ENCODE measurements at regions not wholly inside any gene's neighbourhood (a gene's known extent, or its start where the extent isn't known, plus 50 kb on each side); places are given as distances from the start of the nearest gene placed in this dataset.

DNA sequence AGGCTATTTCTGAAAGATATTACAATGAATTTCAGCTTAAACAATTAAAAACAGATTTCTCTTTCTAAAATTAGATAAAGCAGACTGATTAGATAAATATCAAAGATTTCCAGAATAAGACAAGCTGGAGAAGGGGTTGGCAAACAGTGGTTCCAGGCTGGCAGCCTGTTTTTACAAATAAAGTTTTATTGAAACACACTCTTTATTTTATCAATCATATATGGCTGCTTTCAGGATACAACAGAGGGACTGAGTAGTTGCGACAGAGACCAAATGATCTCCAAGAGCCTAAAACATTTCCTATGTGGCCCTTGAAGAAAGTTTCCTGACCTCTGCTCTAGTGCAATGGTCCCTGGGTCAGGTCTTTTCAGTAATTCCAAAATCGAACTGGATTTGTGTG, 65.6 kb upstream of the IYD start:
- Histone ChIP-seq H4K5ac (ENCODE audit: insufficient read length, low read depth, low read length) (no peak overlapping the region), H2AK5ac (ENCODE audit: low read depth, low read length) (no peak overlapping the region), H3K9me3 (ENCODE audit: insufficient read depth in 2 of 2, low read depth in 1 of 2, low read length in 1 of 2) (no peaks in the 10 kb centered on the region), H3K79me2 (ENCODE audit: control insufficient read depth in 1 of 2, insufficient read depth in 2 of 2, low read length in 2 of 2) (no peaks in the 10 kb centered on the region), H3K18ac (ENCODE audit: extremely low read depth, low read length) (no peak overlapping the region), H3K4me2 (ENCODE audit: insufficient read depth in 1 of 2, low read depth in 2 of 2, low read length in 2 of 2) (no peak overlapping the region), H3K23me2 (ENCODE audit: low read depth, low read length) (no peaks in the 10 kb centered on the region), H3K36me3 (ENCODE audit: control insufficient read depth in 2 of 4, insufficient read depth in 4 of 4, low read length in 3 of 4) (no peaks in the 10 kb centered on the region), H2BK15ac (ENCODE audit: low read length) (no peak overlapping the region), H3K4ac (replicated peaks; ENCODE audit: insufficient read length, low read depth, low read length) (no peak overlapping the region), H3K14ac (ENCODE audit: insufficient read length) (no peak overlapping the region), H2BK12ac (ENCODE audit: low read depth, low read length) (no peak overlapping the region), H2BK120ac (replicated peaks; ENCODE audit: low read depth, low read length) (no peak overlapping the region), H4K20me1 (replicated peaks in 1 of 2; ENCODE audit: control insufficient read depth in 1 of 2, insufficient read depth in 2 of 2, low read length in 2 of 2) (no peaks in the 10 kb centered on the region), H3K79me1 (ENCODE audit: low read depth, low read length) (no peaks in the 10 kb centered on the region), H3K27ac (ENCODE audit: low read depth, low read length) (no peak overlapping the region), H3K4me3 (ENCODE audit: extremely low read depth in 1 of 4, insufficient read depth in 2 of 4, low read depth in 3 of 4, low read length in 4 of 4) (no peak overlapping the region), H4K8ac (ENCODE audit: extremely low read depth, insufficient read depth, low read length) (no peak overlapping the region), H3K23ac (ENCODE audit: insufficient read length) (no peak overlapping the region), H2AFZ (ENCODE audit: low read length) (no peak overlapping the region), H4K91ac (replicated peaks; ENCODE audit: insufficient read length, low read length) (no peak overlapping the region), H3K56ac (replicated peaks; ENCODE audit: insufficient read length, low read depth, low read length) (no peak overlapping the region), H2BK20ac (ENCODE audit: low read length) (no peak overlapping the region), H3K27me3 (replicated peaks in 1 of 4; ENCODE audit: control insufficient read depth in 3 of 4, extremely low read depth in 1 of 4, insufficient read depth in 3 of 4, low read length in 3 of 4) (no peaks in the 10 kb centered on the region; a peak in 1 of 7 replicates), H3K4me1 (replicated peaks in 1 of 4; ENCODE audit: control insufficient read depth in 3 of 4, insufficient read depth in 4 of 4, low read length in 3 of 4) (no peaks in the 10 kb centered on the region), H3K9ac (replicated peaks in 1 of 4; ENCODE audit: extremely low read depth in 1 of 4, low read depth in 3 of 4, low read length in 3 of 4) (no peak overlapping the region), H2BK5ac (ENCODE audit: low read depth, low read length) (no peak overlapping the region)
- ChIA-PET POLR2A (ENCODE audit: partially characterized antibody) (no interaction called here), CTCF (ENCODE audit: partially characterized antibody) (interaction anchor here (1.5 kb wide), 1 partner anchor 9 kb away, joined by 4 read pairs; no protein-coding TSS in a partner anchor)
- DNase-seq (ENCODE audit: low read depth in 1 of 2, low spot score in 2 of 2): no peak
- FAIRE-seq: no peak
- 97% methylated on average over 2 of the region's 2 CpGs; no CpG with 5 or more reads in 1 of the 2 experiments for WGBS, 2 experiments (ENCODE audit: extremely low coverage in 1 of 2, insufficient coverage in 1 of 2, insufficient read length in 1 of 2, insufficient replicate concordance in 2 of 2, low coverage in 1 of 2, low lambda C conversion rate in 2 of 2, missing lambda C conversion rate in 1 of 2)
- TF ChIP-seq NANOG (IDR thresholded peaks at IDR 0.05; ENCODE audit: insufficient read depth, low read depth, low read length, poor library complexity, severe bottlenecking) (no peak), JUN (IDR thresholded peaks at IDR 0.05; ENCODE audit: low read depth, low read length) (no peak), SIX5 (IDR thresholded peaks at IDR 0.05; ENCODE audit: low read depth, low read length) (no peak), YY1 (IDR thresholded peaks at IDR 0.05; ENCODE audit: low read depth, low read length) (no peak), ZNF274 (IDR thresholded peaks at IDR 0.05; ENCODE audit: borderline replicate concordance, extremely low read depth, low read length) (no peak), FOSL1 (IDR thresholded peaks at IDR 0.05; ENCODE audit: insufficient read depth, low read depth, low read length) (no peak), KDM5A (IDR thresholded peaks at IDR 0.05; ENCODE audit: low read length) (no peak), ATF2 (IDR thresholded peaks at IDR 0.05; ENCODE audit: low read length) (no peak), PHF8 (conservative IDR thresholded peaks at IDR 0.05; ENCODE audit: low read depth, low read length) (no peak), TEAD4 (IDR thresholded peaks at IDR 0.05; ENCODE audit: low read depth, low read length) (no peak), HDAC2 (IDR thresholded peaks at IDR 0.05; ENCODE audit: borderline replicate concordance in 1 of 2, low read depth in 2 of 2, low read length in 2 of 2) (no peak), EZH2 (IDR thresholded peaks at IDR 0.05; ENCODE audit: low read depth, low read length, severe bottlenecking) (no peak), EGR1 (IDR thresholded peaks at IDR 0.05; ENCODE audit: borderline replicate concordance, low read depth, low read length) (no peak)
